ENCODE measurements at regions not wholly inside any gene's neighbourhood (a gene's known extent, or its start where the extent isn't known, plus 50 kb on each side); places are given as distances from the start of the nearest gene placed in this dataset.

DNA sequence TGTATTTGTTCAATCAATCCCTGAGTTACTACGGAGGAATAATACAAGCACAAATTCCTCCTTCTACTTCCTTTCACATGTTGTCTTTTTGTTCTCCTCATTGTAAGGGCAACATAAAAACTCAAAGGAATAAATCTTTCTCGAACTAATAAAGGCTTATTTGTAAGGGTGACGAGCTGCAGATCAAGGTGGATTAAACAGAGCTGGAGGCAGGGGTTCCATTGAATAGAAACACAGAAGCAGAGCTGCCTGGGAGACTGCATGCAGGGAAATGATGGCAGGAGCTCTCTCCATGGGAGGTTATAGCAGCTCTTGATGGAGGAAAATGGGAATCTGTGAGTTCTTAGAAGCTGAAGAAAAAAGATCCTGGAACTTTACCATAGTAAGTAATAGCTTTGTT, 160.2 kb downstream of the CYYR1 start:
- TF ChIP-seq, protein P1, sequence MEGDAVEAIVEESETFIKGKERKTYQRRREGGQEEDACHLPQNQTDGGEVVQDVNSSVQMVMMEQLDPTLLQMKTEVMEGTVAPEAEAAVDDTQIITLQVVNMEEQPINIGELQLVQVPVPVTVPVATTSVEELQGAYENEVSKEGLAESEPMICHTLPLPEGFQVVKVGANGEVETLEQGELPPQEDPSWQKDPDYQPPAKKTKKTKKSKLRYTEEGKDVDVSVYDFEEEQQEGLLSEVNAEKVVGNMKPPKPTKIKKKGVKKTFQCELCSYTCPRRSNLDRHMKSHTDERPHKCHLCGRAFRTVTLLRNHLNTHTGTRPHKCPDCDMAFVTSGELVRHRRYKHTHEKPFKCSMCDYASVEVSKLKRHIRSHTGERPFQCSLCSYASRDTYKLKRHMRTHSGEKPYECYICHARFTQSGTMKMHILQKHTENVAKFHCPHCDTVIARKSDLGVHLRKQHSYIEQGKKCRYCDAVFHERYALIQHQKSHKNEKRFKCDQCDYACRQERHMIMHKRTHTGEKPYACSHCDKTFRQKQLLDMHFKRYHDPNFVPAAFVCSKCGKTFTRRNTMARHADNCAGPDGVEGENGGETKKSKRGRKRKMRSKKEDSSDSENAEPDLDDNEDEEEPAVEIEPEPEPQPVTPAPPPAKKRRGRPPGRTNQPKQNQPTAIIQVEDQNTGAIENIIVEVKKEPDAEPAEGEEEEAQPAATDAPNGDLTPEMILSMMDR (conservative IDR thresholded peaks at IDR 0.05; ENCODE audit: low read depth, low read length) = no peak
- no peaks in the 10 kb centered on the region for H3K79me2 ChIP-seq (ENCODE audit: insufficient read depth, low read depth)
- H3K36me3 ChIP-seq (ENCODE audit: insufficient read depth) = no peaks in the 10 kb centered on the region
- H3K27me3 ChIP-seq (ENCODE audit: insufficient read depth, low read depth) = no peaks in the 10 kb centered on the region
- H3K9ac ChIP-seq = no peak overlapping the region
- no peaks in the 10 kb centered on the region for H4K20me1 ChIP-seq (ENCODE audit: insufficient read depth)
- no peak overlapping the region for H3K4me3 ChIP-seq (IDR thresholded peaks at IDR 0.05; ENCODE audit: insufficient read depth, low read depth, low read length)
- no peak overlapping the region for H2AFZ ChIP-seq (ENCODE audit: low read depth)
- H3K27ac ChIP-seq = no peak overlapping the region
- H3K4me1 ChIP-seq (ENCODE audit: low read depth, poor library complexity, severe bottlenecking) = no peaks in the 10 kb centered on the region
- H3K4me2 ChIP-seq = no peak overlapping the region

DNA sequence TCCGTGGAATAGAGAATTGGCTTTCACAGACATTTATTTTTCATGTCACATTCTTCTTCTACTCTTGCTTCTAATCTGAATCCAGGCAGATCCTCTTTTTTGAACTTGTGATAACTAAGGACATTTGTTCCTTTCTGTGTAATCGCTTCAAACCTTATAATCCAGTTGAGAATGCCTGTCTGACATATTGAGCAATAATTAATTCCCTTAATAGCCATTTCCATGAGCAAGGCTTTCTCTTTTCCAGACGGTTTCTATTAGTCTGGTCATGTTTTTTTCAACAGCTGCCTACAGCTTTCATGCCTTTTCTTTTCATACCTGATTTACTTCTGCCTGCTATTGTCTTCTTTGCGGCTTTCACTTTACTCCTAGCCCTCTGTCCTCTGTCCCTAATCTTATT, 163.4 kb downstream of the CYYR1 start:
- TF ChIP-seq, protein P1 (conservative IDR thresholded peaks at IDR 0.05; ENCODE audit: low read depth, low read length) = no peak
- no peak overlapping the region for H3K4me3 ChIP-seq (IDR thresholded peaks at IDR 0.05; ENCODE audit: insufficient read depth, low read depth, low read length)
- H3K27me3 ChIP-seq (ENCODE audit: insufficient read depth, low read depth) = no peaks in the 10 kb centered on the region
- H3K27ac ChIP-seq = no peak overlapping the region
- H3K9ac ChIP-seq = no peak overlapping the region
- H2AFZ ChIP-seq (ENCODE audit: low read depth) = no peak overlapping the region
- peaks cover 6% of the 10 kb centered on the region for H3K4me1 ChIP-seq (ENCODE audit: low read depth, poor library complexity, severe bottlenecking)
- no peak overlapping the region for H3K4me2 ChIP-seq
- H3K79me2 ChIP-seq (ENCODE audit: insufficient read depth, low read depth) = no peaks in the 10 kb centered on the region
- no peaks in the 10 kb centered on the region for H3K36me3 ChIP-seq (ENCODE audit: insufficient read depth)
- no peaks in the 10 kb centered on the region for H4K20me1 ChIP-seq (ENCODE audit: insufficient read depth)

DNA sequence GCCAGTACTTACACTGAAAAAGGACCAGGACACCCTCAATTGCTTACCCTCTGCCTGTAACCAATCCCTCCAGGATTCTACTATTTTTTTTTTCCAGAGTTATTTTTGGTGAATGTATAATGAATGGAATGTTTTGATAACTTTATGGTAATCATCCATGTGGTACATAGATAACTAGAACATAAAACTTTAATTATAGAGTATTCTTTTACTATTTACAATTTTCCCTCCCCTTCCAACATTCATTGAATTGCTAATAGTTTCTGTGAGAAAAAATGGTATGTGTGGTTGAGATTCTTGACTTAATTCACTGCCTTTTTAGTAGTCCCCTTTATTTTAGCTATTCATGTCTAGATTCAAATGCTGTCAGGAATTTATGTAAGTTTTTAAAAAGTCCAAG, 164.6 kb downstream of the CYYR1 start:
- H3K79me2 ChIP-seq (ENCODE audit: insufficient read depth, low read depth) = no peaks in the 10 kb centered on the region
- H3K4me2 ChIP-seq = no peak overlapping the region
- H2AFZ ChIP-seq (ENCODE audit: low read depth) = no peak overlapping the region
- no peaks in the 10 kb centered on the region for H3K36me3 ChIP-seq (ENCODE audit: insufficient read depth)
- no peaks in the 10 kb centered on the region for H3K27me3 ChIP-seq (ENCODE audit: insufficient read depth, low read depth)
- H3K27ac ChIP-seq = no peak overlapping the region
- no peaks in the 10 kb centered on the region for H4K20me1 ChIP-seq (ENCODE audit: insufficient read depth)
- H3K9ac ChIP-seq = no peak overlapping the region
- H3K4me1 ChIP-seq (ENCODE audit: low read depth, poor library complexity, severe bottlenecking) = peaks cover 6% of the 10 kb centered on the region
- no peak overlapping the region for H3K4me3 ChIP-seq (IDR thresholded peaks at IDR 0.05; ENCODE audit: insufficient read depth, low read depth, low read length)
- TF ChIP-seq, protein P1 (conservative IDR thresholded peaks at IDR 0.05; ENCODE audit: low read depth, low read length) = no peak

GRCh38 chr21:26406526-26406925, 166.6 kb downstream of the CYYR1 start:
- Histone ChIP-seq H3K9ac (no peak overlapping the region), H3K4me1 (ENCODE audit: low read depth, poor library complexity, severe bottlenecking) (peaks cover 6% of the 10 kb centered on the region), H3K79me2 (ENCODE audit: insufficient read depth, low read depth) (no peaks in the 10 kb centered on the region), H3K27me3 (ENCODE audit: insufficient read depth, low read depth) (no peaks in the 10 kb centered on the region), H2AFZ (ENCODE audit: low read depth) (no peak overlapping the region), H3K36me3 (ENCODE audit: insufficient read depth) (no peaks in the 10 kb centered on the region), H3K4me2 (no peak overlapping the region), H3K4me3 (IDR thresholded peaks at IDR 0.05; ENCODE audit: insufficient read depth, low read depth, low read length) (no peak overlapping the region), H4K20me1 (ENCODE audit: insufficient read depth) (no peaks in the 10 kb centered on the region), H3K27ac (no peak overlapping the region)
- TF ChIP-seq, protein P1 (conservative IDR thresholded peaks at IDR 0.05; ENCODE audit: low read depth, low read length) = no peak

All from KMS-11 (cell line).